ENCODE measurements at regions not wholly inside any gene's neighbourhood (a gene's known extent, or its start where the extent isn't known, plus 50 kb on each side); places are given as distances from the start of the nearest gene placed in this dataset.
A peak's percentile ranks its signal among the peaks of the same experiment; 100 is the strongest.

DNA sequence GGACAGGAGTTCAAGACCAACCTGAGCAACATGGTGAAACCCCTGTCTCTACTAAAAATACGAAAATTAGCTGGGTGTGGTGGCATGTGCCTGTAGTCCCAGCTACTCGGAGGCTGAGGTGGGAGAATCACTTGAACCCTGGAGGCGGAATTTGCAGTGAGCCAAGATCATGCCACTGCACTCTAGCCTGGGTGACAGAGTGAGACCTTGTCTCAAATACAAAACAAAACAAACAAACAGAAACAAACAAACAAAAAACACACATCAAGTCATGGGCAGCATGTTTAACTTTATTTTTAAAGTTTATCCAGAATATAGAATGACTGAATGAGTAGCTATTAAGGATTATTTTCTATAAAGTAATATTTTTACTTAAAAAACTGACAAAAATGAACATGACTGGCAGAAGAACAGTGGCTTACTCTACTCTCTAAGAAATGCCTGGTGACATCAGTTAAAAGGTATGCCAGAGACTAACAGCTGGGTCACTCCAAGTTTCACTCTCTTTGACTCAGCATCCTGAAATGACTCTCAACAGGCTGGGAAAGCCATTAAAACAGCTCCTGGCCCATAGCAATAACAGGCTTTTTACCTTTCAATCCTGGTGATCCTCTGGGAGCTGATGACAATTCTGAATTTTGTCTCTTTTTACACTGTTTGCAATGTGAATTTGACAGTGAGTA, 66.1 kb upstream of the FOXN2 start (continued):
- TF ChIP-seq, protein P1, sequence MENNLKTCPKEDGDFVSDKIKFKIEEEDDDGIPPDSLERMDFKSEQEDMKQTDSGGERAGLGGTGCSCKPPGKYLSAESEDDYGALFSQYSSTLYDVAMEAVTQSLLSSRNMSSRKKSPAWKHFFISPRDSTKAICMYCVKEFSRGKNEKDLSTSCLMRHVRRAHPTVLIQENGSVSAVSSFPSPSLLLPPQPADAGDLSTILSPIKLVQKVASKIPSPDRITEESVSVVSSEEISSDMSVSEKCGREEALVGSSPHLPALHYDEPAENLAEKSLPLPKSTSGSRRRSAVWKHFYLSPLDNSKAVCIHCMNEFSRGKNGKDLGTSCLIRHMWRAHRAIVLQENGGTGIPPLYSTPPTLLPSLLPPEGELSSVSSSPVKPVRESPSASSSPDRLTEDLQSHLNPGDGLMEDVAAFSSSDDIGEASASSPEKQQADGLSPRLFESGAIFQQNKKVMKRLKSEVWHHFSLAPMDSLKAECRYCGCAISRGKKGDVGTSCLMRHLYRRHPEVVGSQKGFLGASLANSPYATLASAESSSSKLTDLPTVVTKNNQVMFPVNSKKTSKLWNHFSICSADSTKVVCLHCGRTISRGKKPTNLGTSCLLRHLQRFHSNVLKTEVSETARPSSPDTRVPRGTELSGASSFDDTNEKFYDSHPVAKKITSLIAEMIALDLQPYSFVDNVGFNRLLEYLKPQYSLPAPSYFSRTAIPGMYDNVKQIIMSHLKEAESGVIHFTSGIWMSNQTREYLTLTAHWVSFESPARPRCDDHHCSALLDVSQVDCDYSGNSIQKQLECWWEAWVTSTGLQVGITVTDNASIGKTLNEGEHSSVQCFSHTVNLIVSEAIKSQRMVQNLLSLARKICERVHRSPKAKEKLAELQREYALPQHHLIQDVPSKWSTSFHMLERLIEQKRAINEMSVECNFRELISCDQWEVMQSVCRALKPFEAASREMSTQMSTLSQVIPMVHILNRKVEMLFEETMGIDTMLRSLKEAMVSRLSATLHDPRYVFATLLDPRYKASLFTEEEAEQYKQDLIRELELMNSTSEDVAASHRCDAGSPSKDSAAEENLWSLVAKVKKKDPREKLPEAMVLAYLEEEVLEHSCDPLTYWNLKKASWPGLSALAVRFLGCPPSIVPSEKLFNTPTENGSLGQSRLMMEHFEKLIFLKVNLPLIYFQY (CRISPR knock-in tag; IDR thresholded peaks at IDR 0.05; ENCODE audit: borderline replicate concordance), result no peak
- TF ChIP-seq DNMT1 (CRISPR knock-in tag; IDR thresholded peaks at IDR 0.05) (no peak), MXI1 (IDR thresholded peaks at IDR 0.05; ENCODE audit: borderline replicate concordance, low read depth, low read length) (0 out of 3 replicates have a peak, but pooled peaks have one; percentile 18), CEBPB (IDR thresholded peaks at IDR 0.05; ENCODE audit: borderline replicate concordance, low read depth, low read length) (no peak), ZNF513 (CRISPR knock-in tag; conservative IDR thresholded peaks at IDR 0.05) (no peak), ZNF781 (CRISPR knock-in tag; IDR thresholded peaks at IDR 0.05; ENCODE audit: borderline replicate concordance, not compliant biosample characterization) (no peak), HMGXB4 (CRISPR knock-in tag; IDR thresholded peaks at IDR 0.05; ENCODE audit: borderline replicate concordance in 1 of 2, low read depth in 1 of 2) (no peak), AFF4 (CRISPR knock-in tag; IDR thresholded peaks at IDR 0.05) (no peak)
- TF ChIP-seq, protein P2, sequence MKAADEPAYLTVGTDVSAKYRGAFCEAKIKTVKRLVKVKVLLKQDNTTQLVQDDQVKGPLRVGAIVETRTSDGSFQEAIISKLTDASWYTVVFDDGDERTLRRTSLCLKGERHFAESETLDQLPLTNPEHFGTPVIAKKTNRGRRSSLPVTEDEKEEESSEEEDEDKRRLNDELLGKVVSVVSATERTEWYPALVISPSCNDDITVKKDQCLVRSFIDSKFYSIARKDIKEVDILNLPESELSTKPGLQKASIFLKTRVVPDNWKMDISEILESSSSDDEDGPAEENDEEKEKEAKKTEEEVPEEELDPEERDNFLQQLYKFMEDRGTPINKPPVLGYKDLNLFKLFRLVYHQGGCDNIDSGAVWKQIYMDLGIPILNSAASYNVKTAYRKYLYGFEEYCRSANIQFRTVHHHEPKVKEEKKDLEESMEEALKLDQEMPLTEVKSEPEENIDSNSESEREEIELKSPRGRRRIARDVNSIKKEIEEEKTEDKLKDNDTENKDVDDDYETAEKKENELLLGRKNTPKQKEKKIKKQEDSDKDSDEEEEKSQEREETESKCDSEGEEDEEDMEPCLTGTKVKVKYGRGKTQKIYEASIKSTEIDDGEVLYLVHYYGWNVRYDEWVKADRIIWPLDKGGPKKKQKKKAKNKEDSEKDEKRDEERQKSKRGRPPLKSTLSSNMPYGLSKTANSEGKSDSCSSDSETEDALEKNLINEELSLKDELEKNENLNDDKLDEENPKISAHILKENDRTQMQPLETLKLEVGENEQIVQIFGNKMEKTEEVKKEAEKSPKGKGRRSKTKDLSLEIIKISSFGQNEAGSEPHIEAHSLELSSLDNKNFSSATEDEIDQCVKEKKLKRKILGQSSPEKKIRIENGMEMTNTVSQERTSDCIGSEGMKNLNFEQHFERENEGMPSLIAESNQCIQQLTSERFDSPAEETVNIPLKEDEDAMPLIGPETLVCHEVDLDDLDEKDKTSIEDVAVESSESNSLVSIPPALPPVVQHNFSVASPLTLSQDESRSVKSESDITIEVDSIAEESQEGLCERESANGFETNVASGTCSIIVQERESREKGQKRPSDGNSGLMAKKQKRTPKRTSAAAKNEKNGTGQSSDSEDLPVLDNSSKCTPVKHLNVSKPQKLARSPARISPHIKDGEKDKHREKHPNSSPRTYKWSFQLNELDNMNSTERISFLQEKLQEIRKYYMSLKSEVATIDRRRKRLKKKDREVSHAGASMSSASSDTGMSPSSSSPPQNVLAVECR (CRISPR knock-in tag; IDR thresholded peaks at IDR 0.05; ENCODE audit: borderline replicate concordance), result no peak
